GM12873 (cell line): ENCODE measurements at regions not wholly inside any gene's neighbourhood (a gene's known extent, or its start where the extent isn't known, plus 50 kb on each side); places are given as distances from the start of the nearest gene placed in this dataset.

Experiments
- TF ChIP-seq, protein P1 (sequence below): IDR thresholded peaks from 2 replicates; pipeline ENCODE4 v1.5.1; 2012; ENCODE audit warnings: low read depth, mild to moderate bottlenecking, moderate library complexity, low read length, control low read depth; ENCODE audit not compliant: insufficient read depth; ENCODE audit errors: missing control alignments

DNA sequence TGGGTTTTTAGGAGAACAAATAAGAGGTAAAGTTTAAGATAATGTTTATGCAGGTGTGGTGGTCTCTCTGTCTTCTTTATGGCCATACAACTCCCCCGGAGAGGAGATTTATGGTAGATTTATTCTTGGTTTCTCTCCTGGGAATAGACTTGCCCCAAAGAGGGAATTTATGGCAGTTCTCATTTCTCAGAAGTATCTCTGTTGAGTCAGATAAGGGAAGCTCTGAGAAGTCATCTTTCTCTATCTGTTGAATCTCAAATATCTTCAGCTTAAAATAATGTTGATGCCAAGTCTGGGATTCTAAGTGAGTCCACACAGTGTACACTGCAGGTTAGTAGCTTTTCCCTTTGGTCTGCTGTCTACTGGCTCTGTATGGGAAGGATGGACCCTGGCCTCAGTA, 276.4 kb upstream of the PLET1 start:
- TF ChIP-seq, protein P1, sequence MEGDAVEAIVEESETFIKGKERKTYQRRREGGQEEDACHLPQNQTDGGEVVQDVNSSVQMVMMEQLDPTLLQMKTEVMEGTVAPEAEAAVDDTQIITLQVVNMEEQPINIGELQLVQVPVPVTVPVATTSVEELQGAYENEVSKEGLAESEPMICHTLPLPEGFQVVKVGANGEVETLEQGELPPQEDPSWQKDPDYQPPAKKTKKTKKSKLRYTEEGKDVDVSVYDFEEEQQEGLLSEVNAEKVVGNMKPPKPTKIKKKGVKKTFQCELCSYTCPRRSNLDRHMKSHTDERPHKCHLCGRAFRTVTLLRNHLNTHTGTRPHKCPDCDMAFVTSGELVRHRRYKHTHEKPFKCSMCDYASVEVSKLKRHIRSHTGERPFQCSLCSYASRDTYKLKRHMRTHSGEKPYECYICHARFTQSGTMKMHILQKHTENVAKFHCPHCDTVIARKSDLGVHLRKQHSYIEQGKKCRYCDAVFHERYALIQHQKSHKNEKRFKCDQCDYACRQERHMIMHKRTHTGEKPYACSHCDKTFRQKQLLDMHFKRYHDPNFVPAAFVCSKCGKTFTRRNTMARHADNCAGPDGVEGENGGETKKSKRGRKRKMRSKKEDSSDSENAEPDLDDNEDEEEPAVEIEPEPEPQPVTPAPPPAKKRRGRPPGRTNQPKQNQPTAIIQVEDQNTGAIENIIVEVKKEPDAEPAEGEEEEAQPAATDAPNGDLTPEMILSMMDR, result no peak

DNA sequence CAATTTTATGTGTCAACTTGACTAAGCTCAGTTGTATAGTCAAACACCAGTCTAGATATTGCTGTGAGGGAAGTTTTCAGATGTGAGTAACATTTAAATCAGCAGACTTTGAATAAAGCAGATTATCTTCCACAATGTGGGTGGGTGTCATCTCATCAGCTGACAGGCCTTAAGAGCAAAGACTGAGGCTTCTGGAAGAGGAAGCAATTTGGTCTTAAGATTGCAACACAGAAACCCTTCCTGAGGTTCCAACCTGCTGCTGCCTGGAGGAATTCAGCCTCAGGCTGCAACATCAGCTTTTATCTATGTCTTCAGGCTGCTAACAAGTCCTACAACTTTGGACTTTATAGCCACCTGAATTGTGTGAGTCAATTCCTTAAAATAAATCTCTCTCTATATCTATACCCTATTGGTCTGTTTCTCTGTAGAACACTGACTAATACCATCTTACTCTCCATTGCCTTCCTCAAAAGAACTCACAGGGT, 277.2 kb upstream of the PLET1 start:
- TF ChIP-seq, protein P1, result no peak

DNA sequence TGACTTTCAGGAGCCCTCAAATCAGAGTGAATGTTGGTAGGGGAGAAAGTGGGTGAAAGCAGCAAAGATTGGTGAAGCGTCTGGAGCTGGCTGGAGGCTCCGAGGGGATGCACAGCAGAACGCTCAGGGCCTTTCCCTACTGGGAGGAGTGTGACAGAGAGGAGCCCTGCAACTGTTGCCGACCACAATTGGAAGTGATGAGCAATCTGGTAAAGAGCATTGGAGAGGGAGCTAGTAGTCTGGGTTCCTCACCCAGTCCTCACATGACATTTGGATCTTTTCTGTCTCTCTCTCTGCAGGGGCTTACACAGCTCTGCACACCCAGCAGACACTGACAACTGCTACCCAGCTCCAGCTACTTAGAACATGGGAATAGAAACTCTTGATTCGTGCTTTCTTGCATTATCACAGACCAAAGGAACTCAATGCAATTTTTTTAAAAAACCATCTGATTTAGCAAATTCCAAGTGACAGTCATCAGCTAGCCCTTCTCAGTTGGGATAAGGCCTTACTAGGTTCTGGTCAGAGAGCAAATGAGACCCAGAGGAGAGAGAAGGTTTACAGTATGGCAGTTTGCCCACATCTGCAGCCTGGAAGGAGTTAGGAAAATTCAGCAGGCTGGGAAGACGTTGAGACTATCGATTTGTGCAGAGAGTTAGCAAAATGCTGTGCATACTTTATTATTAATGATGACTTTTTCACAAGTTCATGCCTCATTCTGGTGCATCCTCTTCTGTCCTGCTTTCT, 278.0 kb upstream of the PLET1 start:
- TF ChIP-seq, protein P1, result no peak

DNA sequence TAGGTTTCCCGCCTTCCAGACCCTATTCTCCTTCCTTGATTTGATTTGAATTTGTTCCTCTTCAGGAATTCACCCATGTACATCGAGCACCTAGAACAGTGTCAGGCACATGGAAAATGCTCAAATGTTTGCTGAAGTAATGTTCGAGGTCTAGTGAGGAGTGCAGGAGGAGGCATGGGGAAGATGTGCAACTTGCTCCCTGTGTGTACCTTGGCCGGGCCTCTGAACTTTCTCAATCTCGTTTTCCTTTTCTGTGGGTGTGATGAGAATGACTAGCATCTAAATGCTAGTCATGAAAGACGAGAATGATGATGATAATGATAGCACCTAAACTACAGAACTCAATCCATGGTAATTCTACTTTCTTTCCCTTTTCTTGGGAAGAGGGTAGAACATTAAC, 279.1 kb upstream of the PLET1 start:
- TF ChIP-seq, protein P1, result no peak

DNA sequence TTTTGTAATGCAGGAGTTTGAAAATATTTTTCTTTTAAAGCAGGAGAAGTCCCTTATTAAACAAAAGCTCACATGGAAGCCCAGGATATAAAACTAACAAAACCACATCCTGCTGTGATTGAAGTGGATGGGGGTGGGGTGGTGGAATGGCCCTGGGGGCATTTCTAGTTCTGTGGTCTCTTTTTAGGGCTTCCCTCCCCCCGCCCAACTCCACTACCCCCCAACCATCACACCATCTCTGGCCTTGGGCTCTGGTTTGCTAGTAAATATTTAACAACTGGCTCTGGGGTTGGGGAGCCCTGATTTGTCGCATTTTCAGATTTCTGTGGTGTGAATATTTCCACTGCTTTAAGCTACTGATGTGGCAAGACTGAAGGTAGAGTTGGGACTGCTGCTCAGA, 279.6 kb upstream of the PLET1 start:
- TF ChIP-seq, protein P1, result no peak

DNA sequence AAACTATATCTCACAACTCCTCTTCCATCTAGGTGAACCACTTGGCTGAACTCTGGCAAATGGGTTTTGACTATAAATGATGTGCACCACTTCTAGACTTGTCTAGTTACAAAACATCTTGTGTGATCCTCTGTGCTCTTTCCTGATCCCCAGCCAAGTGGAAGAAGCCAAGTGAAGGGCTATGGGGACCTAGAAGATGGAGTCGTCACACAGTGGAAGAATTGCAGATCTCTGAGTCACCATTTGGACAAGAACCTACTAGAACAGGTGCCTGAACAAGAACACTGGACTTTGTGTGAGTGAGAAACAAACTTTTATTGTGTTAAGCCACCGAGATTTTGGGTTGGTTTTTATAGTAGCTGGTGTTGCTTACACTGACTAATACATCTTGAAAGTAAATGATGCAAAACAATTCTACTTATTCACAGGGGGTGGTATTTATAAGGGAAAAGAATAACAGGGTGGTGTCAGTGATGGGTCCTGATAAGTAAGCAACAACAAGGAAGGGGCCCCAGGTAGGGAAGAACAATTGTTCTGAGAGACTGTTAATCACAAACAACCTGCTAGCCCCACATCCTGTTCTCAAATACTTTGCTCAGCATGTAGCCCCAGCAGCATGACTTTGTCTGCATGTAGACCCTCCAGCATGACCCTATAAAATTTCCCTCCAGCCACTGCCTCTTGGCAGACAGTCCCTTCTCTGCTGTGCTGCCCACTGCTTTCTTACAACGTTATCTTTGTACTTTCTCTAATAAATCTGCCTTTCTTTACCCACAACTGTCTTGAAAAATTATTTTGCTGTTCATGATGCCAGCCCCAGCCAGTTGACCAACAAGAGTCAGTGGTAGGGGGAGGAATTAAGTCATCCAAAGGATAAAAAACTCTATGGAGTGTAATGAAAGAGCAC, 280.7 kb upstream of the PLET1 start:
- TF ChIP-seq, protein P1, result no peak

DNA sequence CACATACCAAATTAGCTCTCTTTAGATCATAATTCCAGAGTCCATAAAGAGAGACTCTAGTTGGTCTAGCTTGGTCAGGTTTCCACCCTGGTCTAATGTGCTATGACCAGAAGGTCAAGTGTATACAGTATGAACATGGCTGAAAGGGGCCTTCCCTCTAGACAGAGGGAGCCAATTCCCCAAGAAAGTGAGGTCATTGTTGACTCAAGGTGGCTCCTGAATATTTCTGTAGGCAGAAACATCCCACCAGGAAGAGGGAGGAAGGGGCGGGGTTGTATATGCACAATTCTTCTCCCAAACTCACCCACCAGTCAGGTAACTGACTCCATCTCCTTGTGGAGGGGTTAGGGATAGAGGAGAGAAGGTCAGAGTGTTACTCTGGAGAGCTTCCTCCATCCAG, 281.8 kb upstream of the PLET1 start:
- TF ChIP-seq, protein P1, result no peak
